ENCODE measurements at regions not wholly inside any gene's neighbourhood (a gene's known extent, or its start where the extent isn't known, plus 50 kb on each side); places are given as distances from the start of the nearest gene placed in this dataset.

GRCh38 chr7:49453486-49453885, 320.0 kb upstream of the VWC2 start:
- intact Hi-C loops (cut with DNase I; ENCODE audit: low total_unique reads) = no loop called here
- no peak for TF ChIP-seq CTCF (IDR thresholded peaks at IDR 0.05 in 8 of 11, conservative IDR thresholded peaks at IDR 0.05 in 3 of 11)
- TF ChIP-seq POLR2AphosphoS5 (IDR thresholded peaks at IDR 0.05) = no peak
- no peak for TF ChIP-seq POLR2A (IDR thresholded peaks at IDR 0.05)
- Histone ChIP-seq H3K4me3 (no peak overlapping the region), H3K27me3 (replicated peaks in 1 of 7) (no peaks in the 10 kb centered on the region), H3K36me3 (no peaks in the 10 kb centered on the region), H3K4me1 (no peaks in the 10 kb centered on the region), H3K27ac (no peak overlapping the region), H3K9me3 (peaks cover 0 to 14% (median 2%) of the 10 kb centered on the region in 8 donors)
- WGBS, 5 donors = 87 to 96% (median 93%) methylated on average over 10 to 16 of the region's 16 CpGs
- peak; percentile 61 for DNase-seq

- no peak for TF ChIP-seq POLR2A (IDR thresholded peaks at IDR 0.05)
- no peak for TF ChIP-seq POLR2AphosphoS5 (IDR thresholded peaks at IDR 0.05)
- no peak for TF ChIP-seq CTCF (IDR thresholded peaks at IDR 0.05 in 8 of 11, conservative IDR thresholded peaks at IDR 0.05 in 3 of 11)
- no peaks in the 10 kb centered on the region for H3K27me3 ChIP-seq (replicated peaks in 1 of 7)
- 3 to 89% (median 71%) methylated on average over 1 of the region's 1 CpG for WGBS, 5 donors
- no peaks in the 10 kb centered on the region for H3K4me1 ChIP-seq
- DNase-seq = no peak
- peaks cover 0 to 4% (median 0%) of the 10 kb centered on the region in 8 donors for H3K9me3 ChIP-seq
- no peaks in the 10 kb centered on the region for H3K36me3 ChIP-seq
- intact Hi-C loops (cut with DNase I; ENCODE audit: low total_unique reads) = no loop called here
- no peak overlapping the region for H3K27ac ChIP-seq
- H3K4me3 ChIP-seq = no peak overlapping the region
Observed at GRCh38 chr7:49479441-49479840, 294.0 kb upstream of the VWC2 start.

- intact Hi-C loops (cut with DNase I; ENCODE audit: low total_unique reads) = no loop called here
- Histone ChIP-seq H3K4me1 (no peaks in the 10 kb centered on the region), H3K4me3 (no peak overlapping the region), H3K9me3 (no peaks in the 10 kb centered on the region), H3K27ac (no peak overlapping the region), H3K36me3 (no peaks in the 10 kb centered on the region), H3K27me3 (replicated peaks in 1 of 7) (no peaks in the 10 kb centered on the region)
- TF ChIP-seq POLR2A (IDR thresholded peaks at IDR 0.05) (no peak), CTCF (IDR thresholded peaks at IDR 0.05 in 8 of 11, conservative IDR thresholded peaks at IDR 0.05 in 3 of 11) (no peak), POLR2AphosphoS5 (IDR thresholded peaks at IDR 0.05) (no peak)
- DNase-seq = no peak
- 74 to 82% (median 77%) methylated on average over 4 of the region's 4 CpGs for WGBS, 5 donors
Observed at GRCh38 chr7:49479936-49480544, 293.4 kb upstream of the VWC2 start.

- H3K27ac ChIP-seq = no peak overlapping the region
- no peaks in the 10 kb centered on the region for H3K36me3 ChIP-seq
- H3K27me3 ChIP-seq (replicated peaks in 1 of 7) = no peaks in the 10 kb centered on the region
- DNase-seq = no peak
- no peak overlapping the region for H3K4me3 ChIP-seq
- intact Hi-C loops (cut with DNase I; ENCODE audit: low total_unique reads) = no loop called here
- H3K4me1 ChIP-seq = no peaks in the 10 kb centered on the region
- 51 to 64% (median 56%) methylated on average over 1 of the region's 1 CpG for WGBS, 5 donors
- no peaks in the 10 kb centered on the region for H3K9me3 ChIP-seq
- no peak for TF ChIP-seq CTCF (IDR thresholded peaks at IDR 0.05 in 8 of 11, conservative IDR thresholded peaks at IDR 0.05 in 3 of 11)
- no peak for TF ChIP-seq POLR2AphosphoS5 (IDR thresholded peaks at IDR 0.05)
- TF ChIP-seq POLR2A (IDR thresholded peaks at IDR 0.05) = no peak
Observed at GRCh38 chr7:49481075-49481474, 292.4 kb upstream of the VWC2 start.

Data from spleen (tissue), 11 donors.